A673 (cell line): ENCODE measurements at regions not wholly inside any gene's neighbourhood (a gene's known extent, or its start where the extent isn't known, plus 50 kb on each side); places are given as distances from the start of the nearest gene placed in this dataset.

ENCODE experiments used
- BruUV-seq: library from RNA; stranded (reverse); fragments of 400-500 nt; replicated peaks from 2 replicates; lab custom pipeline; 2021; lab: Mats Ljungman, UMichigan
- CTCF ChIA-PET: fragments of 300-600 bp; sonication (Branson Sonifier 250); formaldehyde crosslinking; loops from one replicate; lab custom pipeline; 2022; ENCODE audit warnings: antibody characterized with exemption; lab: Charles Lee
- POLR2A ChIA-PET: fragments of 300-600 bp; sonication (Branson Sonifier 250); formaldehyde crosslinking; loops from one replicate; lab custom pipeline; 2022; ENCODE audit warnings: antibody characterized with exemption; ENCODE audit not compliant: low non-redundant PET; lab: Charles Lee
- DNase-seq: peaks from one replicate; pipeline ENCODE4 v3.0.0-alpha.2; 2015; ENCODE audit warnings: low spot score
- H3K27ac ChIP-seq: fragments of 200-600 bp; sonication (generic); 2 replicates; pipeline ENCODE4 v1.5.1; 2016; ENCODE audit warnings: mixed run types, low read depth, mild to moderate bottlenecking, mixed read lengths, antibody characterized with exemption, low read length; ENCODE audit not compliant: poor library complexity, severe bottlenecking
- H3K27me3 ChIP-seq: fragments of 200-600 bp; sonication (generic); replicated peaks from 2 replicates; pipeline ENCODE4 v1.6.1; 2017; ENCODE audit warnings: mixed run types, low read depth, mild to moderate bottlenecking, mixed read lengths, antibody characterized with exemption, low read length; ENCODE audit not compliant: insufficient read depth, poor library complexity
- H3K36me3 ChIP-seq: fragments of 200-600 bp; sonication (generic); 2 replicates; pipeline ENCODE4 v1.6.1; 2016; ENCODE audit warnings: mixed run types, mild to moderate bottlenecking, mixed read lengths, antibody characterized with exemption, low read length; ENCODE audit not compliant: insufficient read depth, poor library complexity, severe bottlenecking
- H3K4me1 ChIP-seq: fragments of 200-600 bp; sonication (generic); 2 replicates; pipeline ENCODE4 v1.6.1; 2017; ENCODE audit warnings: mixed run types, mild to moderate bottlenecking, mixed read lengths, antibody characterized with exemption, low read length; ENCODE audit not compliant: insufficient read depth, poor library complexity, severe bottlenecking
- H3K4me3 ChIP-seq: fragments of 200-600 bp; sonication (generic); 2 replicates; pipeline ENCODE4 v1.5.1; 2016; ENCODE audit warnings: low read depth, mixed run types, mild to moderate bottlenecking, mixed read lengths, low read length; ENCODE audit not compliant: poor library complexity, severe bottlenecking
- H3K9me3 ChIP-seq: fragments of 200-600 bp; sonication (generic); 2 replicates; pipeline ENCODE4 v1.6.1; 2016; ENCODE audit warnings: mixed run types, low read depth, mild to moderate bottlenecking, mixed read lengths, antibody characterized with exemption, low read length; ENCODE audit not compliant: poor library complexity, severe bottlenecking
- CTCF ChIP-seq: fragments of 300-800, 200-600 bp; sonication (generic); conservative IDR thresholded peaks from 2 replicates; pipeline ENCODE4 v1.5.1; 2017; ENCODE audit warnings: low read depth, mild to moderate bottlenecking, antibody characterized with exemption, low read length, moderate library complexity, mixed read lengths
- EZH2 ChIP-seq: fragments of 200-600 bp; sonication (generic); IDR thresholded peaks from 2 replicates; pipeline ENCODE4 v1.6.1; 2017; ENCODE audit warnings: borderline replicate concordance, low read depth, mild to moderate bottlenecking, mixed read lengths, antibody characterized with exemption, low read length; ENCODE audit not compliant: poor library complexity, severe bottlenecking
- intact Hi-C: fragments of 100-400 bp; cut with micrococcal nuclease; formaldehyde crosslinking; loops from one replicate; pipeline ENCODE4 v1.10.0; 2022; ENCODE audit not compliant: unreplicated experiment

- intact Hi-C loops, result no loop called here
- DNase-seq, result no peak
- BruUV-seq, result no TSS peak
- Histone ChIP-seq H3K4me3 (no peak overlapping the region), H3K27ac (no peak overlapping the region), H3K27me3 (no peaks in the 10 kb centered on the region), H3K4me1 (no peaks in the 10 kb centered on the region), H3K9me3 (no peaks in the 10 kb centered on the region), H3K36me3 (no peaks in the 10 kb centered on the region)
- TF ChIP-seq EZH2, result no peak
- no peak for TF ChIP-seq CTCF
- ChIA-PET POLR2A (no interaction called here), CTCF (no interaction called here)
Observed at GRCh38 chr10:8659982-8660381, 605.5 kb downstream of the GATA3 start.

GRCh38 chr10:8661886-8662285, 607.4 kb downstream of the GATA3 start:
- ChIA-PET CTCF (no interaction called here), POLR2A (no interaction called here)
- no peaks in the 10 kb centered on the region for H3K9me3 ChIP-seq
- TF ChIP-seq CTCF (no peak), EZH2 (no peak)
- H3K27ac ChIP-seq, result no peak overlapping the region
- no peak overlapping the region for H3K4me3 ChIP-seq
- BruUV-seq, result no TSS peak
- no peaks in the 10 kb centered on the region for H3K4me1 ChIP-seq
- no peaks in the 10 kb centered on the region for H3K36me3 ChIP-seq
- no peaks in the 10 kb centered on the region for H3K27me3 ChIP-seq
- no peak for DNase-seq
- intact Hi-C loops, result no loop called here

- Histone ChIP-seq H3K27ac (no peak overlapping the region), H3K9me3 (no peaks in the 10 kb centered on the region), H3K27me3 (no peaks in the 10 kb centered on the region), H3K4me1 (no peaks in the 10 kb centered on the region), H3K36me3 (no peaks in the 10 kb centered on the region), H3K4me3 (no peak overlapping the region)
- no peak for DNase-seq
- POLR2A ChIA-PET, result no interaction called here
- no TSS peak for BruUV-seq
- intact Hi-C loops, result no loop called here
- CTCF ChIA-PET, result no interaction called here
- TF ChIP-seq EZH2, result no peak
- no peak for TF ChIP-seq CTCF
Observed at GRCh38 chr10:8663131-8663530, 608.6 kb downstream of the GATA3 start.
